PC-9 (cell line): ENCODE measurements at regions not wholly inside any gene's neighbourhood (a gene's known extent, or its start where the extent isn't known, plus 50 kb on each side); places are given as distances from the start of the nearest gene placed in this dataset.

Source experiments
- EZH2 ChIP-seq: fragments of 200-600 bp; sonication (generic); IDR thresholded peaks from 2 replicates; pipeline ENCODE4 v1.8.0; 2017; ENCODE audit warnings: antibody characterized with exemption, low read depth
- TF ChIP-seq, protein P1 (sequence below): fragments of 200-600 bp; sonication (generic); conservative IDR thresholded peaks from 2 replicates; pipeline ENCODE4 v1.6.1; 2017; ENCODE audit warnings: mixed run types, antibody characterized with exemption, mild to moderate bottlenecking, moderate library complexity

DNA sequence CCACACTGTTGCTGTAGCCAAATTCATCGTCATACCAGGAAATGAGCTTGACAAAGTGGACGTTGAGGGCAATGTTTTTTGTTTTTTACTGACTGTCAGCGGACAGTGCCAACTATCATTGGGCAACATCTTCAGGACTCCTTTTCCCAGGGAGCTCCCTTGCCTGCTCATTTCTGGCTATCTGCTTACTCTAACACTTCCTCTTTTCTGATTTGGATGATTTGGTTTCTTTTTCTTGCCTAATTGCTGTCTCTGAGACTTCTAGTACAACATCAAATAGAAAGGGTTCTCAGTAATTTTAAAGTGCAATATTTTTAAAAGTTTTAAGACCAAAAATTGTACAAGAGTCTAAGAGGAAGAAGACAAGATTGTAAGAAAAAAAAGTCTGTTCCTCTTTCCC is 92.0 kb upstream of the KLHL4 start:
- TF ChIP-seq, protein P1, sequence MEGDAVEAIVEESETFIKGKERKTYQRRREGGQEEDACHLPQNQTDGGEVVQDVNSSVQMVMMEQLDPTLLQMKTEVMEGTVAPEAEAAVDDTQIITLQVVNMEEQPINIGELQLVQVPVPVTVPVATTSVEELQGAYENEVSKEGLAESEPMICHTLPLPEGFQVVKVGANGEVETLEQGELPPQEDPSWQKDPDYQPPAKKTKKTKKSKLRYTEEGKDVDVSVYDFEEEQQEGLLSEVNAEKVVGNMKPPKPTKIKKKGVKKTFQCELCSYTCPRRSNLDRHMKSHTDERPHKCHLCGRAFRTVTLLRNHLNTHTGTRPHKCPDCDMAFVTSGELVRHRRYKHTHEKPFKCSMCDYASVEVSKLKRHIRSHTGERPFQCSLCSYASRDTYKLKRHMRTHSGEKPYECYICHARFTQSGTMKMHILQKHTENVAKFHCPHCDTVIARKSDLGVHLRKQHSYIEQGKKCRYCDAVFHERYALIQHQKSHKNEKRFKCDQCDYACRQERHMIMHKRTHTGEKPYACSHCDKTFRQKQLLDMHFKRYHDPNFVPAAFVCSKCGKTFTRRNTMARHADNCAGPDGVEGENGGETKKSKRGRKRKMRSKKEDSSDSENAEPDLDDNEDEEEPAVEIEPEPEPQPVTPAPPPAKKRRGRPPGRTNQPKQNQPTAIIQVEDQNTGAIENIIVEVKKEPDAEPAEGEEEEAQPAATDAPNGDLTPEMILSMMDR = no peak
- TF ChIP-seq EZH2 = no peak
